ENCODE measurements at regions not wholly inside any gene's neighbourhood (a gene's known extent, or its start where the extent isn't known, plus 50 kb on each side); places are given as distances from the start of the nearest gene placed in this dataset.
"Not testable (repeated sequence)": the region's sequence is repeated elsewhere in the genome, so short reads cannot be mapped to it uniquely, and the experiment has no call there.

DNA sequence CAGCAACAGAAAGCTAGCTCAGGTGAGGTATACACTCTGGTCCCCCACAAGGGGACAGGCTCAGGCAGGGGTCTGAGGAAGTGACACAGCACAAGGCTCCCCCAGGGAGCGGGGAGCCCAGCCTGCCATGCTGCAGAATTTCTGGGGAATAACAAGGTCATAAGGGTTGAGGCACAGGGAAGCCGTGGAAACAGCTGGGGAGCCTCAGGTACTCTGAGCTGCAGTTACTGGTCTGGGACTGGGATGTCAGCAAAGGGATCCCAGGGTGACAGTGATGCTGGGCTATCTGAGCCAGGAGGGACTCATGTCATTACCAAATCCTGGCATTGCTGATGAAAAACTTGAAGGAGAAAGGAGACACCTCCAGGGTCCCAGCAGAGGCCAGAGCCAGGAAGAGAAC, 64.4 kb upstream of the NANOS1 start:
- DNase-seq (ENCODE audit: low read depth in 2 of 2) = no peak

DNA sequence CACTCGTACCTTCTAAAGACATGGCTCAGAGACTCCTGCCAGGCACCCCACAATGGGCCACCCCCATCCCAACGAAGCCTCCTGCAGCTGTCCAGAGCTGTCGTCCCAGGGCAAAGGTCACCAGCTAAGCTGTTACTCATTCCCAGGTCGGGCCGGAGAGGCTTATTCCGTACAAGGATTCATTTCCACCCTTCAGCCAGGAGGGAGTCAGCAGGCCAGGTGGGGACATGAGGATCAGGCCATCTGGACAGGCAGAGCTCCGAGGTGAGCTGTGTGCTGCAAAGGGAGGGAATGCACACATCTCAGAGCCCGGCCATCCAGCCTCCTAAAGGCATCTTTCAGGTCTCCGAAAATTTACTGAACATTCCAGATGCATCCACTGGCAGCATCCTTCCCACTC, 63.9 kb upstream of the NANOS1 start:
- DNase-seq (ENCODE audit: low read depth in 2 of 2) = no peak

GRCh38 chr10:118966076-118966849, 63.3 kb upstream of the NANOS1 start:
- no peak for DNase-seq (ENCODE audit: low read depth in 2 of 2)

DNA sequence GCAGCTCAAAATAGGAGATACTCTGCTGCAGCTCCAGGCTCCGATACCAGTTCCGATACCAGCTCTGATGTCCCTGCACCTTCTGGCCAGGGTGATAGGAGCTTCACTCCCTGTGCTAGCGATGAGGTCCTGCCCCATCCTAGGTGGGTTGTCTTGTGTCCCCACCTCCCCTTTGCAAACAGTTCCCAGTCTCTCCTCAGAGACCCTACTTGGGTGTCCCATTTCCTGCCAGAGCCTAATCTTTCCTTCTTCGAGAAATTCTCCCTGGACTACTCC, 62.7 kb upstream of the NANOS1 start:
- no peak for DNase-seq (ENCODE audit: low read depth in 2 of 2)

- no peak for DNase-seq (ENCODE audit: low read depth in 2 of 2)
Measured at GRCh38 chr10:118967160-118967559, 62.4 kb upstream of the NANOS1 start.

DNA sequence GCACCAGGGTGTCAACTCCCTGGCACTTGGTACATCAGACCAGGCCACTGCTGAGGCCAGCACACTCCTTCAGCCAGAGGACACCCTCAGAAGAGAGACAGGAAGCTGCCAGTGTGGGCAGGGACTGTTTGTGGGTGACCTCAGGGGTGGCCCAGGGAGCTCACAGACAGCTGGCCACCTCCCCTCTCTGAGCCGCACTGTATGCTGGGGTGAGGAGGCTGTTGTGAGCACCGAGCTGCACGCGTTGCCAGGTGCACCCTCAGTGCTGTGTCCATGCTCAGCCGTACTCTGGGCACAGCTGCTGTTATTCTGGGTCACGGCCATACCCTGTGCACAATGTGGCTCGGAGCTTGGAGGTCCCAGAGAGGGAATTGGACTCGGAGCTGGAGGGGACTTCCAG, 61.5 kb upstream of the NANOS1 start:
- DNase-seq (ENCODE audit: low read depth in 2 of 2) = no peak

DNA sequence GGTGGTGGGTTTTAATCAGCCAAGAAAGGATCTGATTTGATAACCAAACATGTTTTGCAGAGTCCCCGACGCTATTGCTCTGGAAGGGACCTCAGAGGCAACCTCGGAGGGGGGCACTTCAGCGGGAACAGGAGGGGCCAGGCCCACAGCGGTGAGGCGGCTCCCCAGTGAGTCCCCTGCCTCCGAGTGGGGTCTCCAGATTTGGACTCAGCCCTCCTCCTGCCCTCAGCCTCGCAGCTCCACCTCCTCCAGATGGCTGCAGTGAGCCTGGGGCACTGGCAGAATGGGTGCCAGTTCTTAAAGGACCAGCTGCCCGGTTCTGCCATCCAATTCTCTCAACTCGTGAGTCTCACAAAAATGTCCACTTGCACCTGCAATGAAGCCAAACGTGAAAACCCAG, 61.0 kb upstream of the NANOS1 start:
- no peak for DNase-seq (ENCODE audit: low read depth in 2 of 2)

- no peak for DNase-seq (ENCODE audit: low read depth in 2 of 2)
Measured at GRCh38 chr10:118969014-118969413, 60.5 kb upstream of the NANOS1 start.

- DNase-seq (ENCODE audit: low read depth in 2 of 2) = no peak
Measured at GRCh38 chr10:118970770-118971169, 58.7 kb upstream of the NANOS1 start.

DNA sequence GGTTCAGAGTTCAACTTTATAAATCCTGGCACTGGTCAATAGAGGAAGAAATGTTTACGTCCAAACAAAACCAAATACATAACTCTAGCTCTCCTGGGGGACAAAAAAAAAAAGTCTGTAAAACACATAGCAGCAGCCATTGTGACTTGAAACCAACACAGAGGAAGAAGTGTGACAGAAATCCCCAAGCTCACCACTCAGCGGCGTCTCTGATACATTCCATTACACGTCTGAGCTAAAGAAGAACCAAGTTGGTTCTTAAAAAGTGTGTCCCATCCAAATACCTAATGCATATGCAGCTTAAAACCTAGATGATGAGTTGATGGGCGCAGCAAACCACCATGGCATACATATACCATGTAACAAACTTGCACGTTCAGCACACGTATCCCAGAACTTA, 58.3 kb upstream of the NANOS1 start:
- no peak for DNase-seq (ENCODE audit: low read depth in 2 of 2)

DNA sequence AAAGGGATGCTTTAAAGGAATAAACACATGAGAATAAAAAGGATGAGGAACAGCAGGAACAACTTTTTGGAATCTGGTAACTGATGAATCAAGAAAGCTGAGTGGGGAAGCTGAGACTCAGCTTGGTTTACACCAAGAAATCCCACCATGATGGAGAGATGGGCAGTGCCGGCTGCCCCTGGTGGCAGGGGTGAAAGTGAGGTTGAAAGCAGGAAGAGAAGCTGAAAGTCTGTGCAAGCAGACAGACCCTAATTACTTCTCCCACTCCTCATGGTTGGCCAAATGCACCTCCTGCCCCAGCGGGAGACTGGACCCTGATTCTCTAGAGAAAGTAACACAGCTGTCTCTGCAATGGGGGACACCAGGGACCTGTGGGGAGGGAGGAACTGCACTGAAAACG, 57.6 kb upstream of the NANOS1 start:
- no peak for DNase-seq (ENCODE audit: low read depth in 2 of 2)

DNA sequence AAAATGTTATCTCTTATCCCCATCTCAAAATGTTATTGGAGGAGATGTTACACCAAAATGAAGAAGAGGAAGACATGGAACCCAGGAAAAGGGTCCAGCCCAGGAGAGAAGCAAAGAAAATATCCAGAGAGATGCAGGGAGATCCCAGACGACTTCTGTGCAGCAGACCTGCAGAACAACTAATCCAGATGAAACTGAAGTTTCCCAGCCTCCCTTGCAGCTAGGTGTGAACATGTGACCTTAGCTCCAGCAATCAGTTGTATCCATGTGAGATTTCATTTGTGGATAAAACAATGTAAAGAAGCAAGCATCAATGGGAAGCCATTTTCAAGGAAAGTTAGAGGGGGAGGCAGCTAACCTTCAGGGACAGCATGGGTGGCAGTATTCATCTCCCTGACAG, 55.8 kb upstream of the NANOS1 start:
- no peak for DNase-seq (ENCODE audit: low read depth in 2 of 2)

DNA sequence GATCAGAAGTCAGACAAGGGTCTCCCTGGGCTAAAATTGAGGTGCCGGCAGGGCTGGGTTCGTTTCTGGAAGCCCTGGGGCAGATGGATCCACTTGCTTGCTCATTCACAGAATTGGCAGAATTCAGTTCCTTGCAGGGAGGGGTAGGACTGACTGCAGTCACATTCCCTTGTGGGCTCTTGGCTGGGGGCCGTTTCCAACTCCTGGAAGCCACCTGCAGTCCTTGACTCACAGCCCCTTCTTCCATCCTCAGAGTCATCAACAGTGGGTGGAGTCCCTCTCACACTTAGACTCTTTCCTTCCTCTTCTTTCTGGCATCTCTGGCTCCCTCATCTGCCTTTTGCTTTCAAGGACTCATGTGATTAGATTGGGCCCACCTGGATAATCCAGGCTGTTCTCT, 54.6 kb upstream of the NANOS1 start:
- DNase-seq (ENCODE audit: low read depth in 2 of 2) = no peak

- DNase-seq (ENCODE audit: low read depth in 2 of 2) = not testable (repeated sequence)
Measured at GRCh38 chr10:118976219-118976618, 53.3 kb upstream of the NANOS1 start.

DNA sequence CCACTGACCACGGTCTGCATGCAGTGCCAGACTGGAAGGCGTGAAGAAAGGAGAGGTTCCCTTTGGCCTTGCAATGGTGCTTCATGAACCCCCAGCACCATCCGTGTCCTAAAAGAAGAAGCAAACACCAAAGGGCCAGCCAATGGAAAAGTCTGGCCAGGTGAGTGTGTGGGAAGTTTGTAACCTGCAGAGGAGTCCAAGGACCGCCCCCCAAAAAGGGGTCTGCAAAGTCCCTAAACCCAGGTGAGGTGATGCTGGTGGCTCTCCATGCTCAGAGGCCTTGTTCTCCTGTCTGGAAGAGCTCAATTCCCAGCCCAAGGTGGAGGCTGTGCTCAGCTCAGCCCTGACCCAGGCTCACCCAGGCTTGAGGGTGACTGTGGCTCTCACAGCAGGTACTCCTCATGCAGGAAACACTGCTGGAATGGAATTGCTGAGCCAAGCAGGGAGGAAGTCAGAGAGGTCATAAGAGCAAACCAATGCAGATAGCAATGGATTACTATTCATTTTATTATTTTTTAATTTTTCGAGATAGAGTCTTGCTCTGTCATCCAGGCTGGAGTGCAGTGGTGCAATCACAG, 52.4 kb upstream of the NANOS1 start:
- no peak for DNase-seq (ENCODE audit: low read depth in 2 of 2)

DNA sequence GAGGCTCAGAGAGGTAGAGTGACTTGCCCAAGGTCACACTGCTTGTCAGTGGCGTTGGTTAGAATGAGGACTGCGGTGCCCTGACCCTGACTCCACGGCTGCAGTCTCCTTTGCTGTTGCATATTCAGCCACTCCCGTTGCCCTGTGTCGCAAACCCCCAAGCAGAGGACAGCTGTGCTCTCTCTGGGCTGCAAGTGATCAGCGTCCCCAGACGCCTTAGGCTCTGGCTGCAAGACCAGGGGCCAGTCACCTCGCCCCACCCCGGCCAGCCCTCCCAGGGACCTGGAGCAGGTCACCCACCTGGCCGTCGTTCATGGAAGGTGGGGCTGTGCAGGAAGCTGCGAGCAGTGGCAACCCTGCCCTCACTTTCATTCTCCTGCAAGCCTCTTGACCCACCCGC, 51.7 kb upstream of the NANOS1 start:
- DNase-seq (ENCODE audit: low read depth in 2 of 2) = no peak

GRCh38 chr10:118978316-118978997, 51.1 kb upstream of the NANOS1 start:
- DNase-seq (ENCODE audit: low read depth in 2 of 2) = no peak

GRCh38 chr10:118978998-118979350, 50.5 kb upstream of the NANOS1 start:
- DNase-seq (ENCODE audit: low read depth in 2 of 2) = no peak

GRCh38 chr10:118979661-118980060, 49.9 kb upstream of the NANOS1 start:
- no peak for DNase-seq (ENCODE audit: low read depth in 2 of 2)

Data from dermis microvascular lymphatic vessel endothelial cell (primary cell).